Suppressor macrophage treated with lipopolysaccharide for 4 hours (primary cell): ENCODE measurements at regions not wholly inside any gene's neighbourhood (a gene's known extent, or its start where the extent isn't known, plus 50 kb on each side); places are given as distances from the start of the nearest gene placed in this dataset.

ENCODE experiments used
- DNase-seq: peaks from one replicate; pipeline ENCODE4 v3.0.0-alpha.2; 2020

DNA sequence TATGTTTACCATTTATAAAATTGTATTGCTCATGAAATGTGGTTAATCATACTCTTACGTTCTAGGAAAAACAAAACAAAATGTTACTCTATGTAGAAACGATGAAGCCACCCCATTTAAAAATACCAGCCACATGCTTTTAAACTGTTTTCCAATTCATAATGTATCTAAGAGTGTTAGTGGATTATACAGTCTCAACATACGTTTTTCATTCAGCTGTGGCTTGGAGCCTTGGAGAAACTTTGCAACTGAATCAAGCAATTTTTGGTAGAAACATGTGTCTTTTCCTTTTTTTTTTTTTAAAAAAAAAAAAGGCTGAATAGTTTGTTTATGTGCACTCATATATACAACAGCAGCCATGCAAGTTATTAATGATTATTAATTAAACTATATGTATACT lies 378.0 kb upstream of the SEMA3D start:
- no peak for DNase-seq

DNA sequence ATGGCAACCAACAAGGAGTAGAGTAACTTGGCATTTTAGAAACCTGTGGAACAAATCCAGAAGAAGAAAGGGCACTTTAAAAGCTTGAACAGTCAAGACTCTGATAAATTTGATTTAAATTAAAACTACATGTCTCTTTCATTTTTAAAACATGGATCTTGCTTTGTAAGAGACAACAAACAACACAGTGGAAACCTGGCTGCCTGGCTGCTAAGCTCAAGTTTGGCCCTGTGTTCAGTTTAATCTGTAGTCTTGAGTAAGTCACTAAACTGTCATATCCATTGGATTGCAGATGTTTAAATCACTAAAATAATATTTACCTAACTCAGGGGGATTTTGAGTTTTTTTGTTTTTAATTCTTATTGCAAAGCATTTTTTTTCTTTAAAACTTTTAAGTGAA lies 374.9 kb upstream of the SEMA3D start:
- no peak for DNase-seq

GRCh38 chr7:85554236-85555178 lies 367.7 kb upstream of the SEMA3D start:
- DNase-seq: peak; percentile 75

DNA sequence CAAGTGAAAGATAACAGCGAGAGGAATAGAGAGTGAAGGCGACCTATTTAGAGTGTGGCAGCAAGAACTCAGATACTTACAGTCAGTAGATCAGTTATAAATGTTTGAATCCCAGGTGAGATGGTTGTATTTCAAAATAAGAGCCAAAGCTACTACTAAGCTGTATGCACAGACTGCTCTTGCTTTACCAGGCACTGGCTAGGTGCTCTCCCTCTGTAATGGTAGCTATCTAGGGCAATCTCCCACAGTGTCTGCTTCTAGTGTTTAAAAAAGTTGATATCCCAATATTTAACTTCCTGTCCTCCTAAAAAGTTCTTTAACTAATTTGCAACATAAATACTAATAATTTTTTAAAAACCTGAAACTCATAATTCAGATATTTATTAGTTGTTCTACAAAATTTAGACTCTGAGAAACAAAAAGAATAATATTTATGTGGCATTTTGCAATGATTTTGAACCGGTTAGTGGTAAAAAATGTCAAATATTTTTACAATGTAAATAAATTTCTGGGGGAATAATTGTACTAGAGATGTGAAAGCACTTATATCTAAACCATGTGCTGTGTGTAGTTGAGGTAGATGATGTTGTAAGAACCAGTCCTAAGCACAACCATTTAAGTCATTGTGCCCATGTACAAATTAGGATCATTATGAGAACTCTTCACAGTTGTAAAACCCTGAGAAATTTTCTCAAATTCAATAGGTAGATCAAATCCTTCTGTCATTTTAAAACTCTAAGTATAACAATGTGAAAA lies 349.3 kb upstream of the SEMA3D start:
- DNase-seq: no peak

DNA sequence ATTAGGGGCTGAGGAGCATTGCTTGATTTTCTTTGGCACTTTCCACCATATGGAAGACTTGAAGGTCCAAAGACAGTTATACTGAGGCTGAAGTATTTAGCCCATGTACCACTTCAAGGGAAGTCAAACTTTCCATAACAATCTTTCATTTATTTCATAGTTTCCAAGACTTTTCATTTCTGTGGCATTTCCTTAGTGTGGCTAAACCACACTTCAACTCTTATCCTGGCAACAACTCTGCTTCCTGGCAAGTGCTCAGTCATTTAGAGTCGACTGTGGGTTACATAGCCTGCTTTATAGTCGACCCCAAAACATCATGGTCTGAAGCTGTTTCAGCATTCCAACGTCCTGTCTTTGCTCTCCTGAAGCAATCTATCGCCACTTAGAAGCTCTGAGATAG lies 343.0 kb upstream of the SEMA3D start:
- DNase-seq: no peak

DNA sequence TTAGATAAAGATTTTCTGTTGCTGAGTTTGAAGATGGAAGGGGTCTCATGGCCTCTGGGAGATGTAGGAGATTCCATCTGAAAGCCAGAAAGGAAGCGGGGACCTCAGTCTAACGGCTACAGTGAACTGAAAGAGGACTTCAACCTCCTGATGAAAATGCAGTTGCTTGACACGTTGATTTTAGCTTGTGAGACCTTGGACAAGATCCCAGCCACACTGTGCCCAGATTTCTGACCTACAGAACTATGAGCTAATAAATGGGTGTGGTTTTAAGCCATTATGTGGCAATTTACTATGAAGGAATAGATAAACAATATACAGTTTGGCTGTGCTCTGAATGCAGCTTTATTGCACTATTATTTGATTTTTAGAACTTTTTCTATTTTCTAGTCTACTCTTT lies 342.3 kb upstream of the SEMA3D start:
- no peak for DNase-seq

DNA sequence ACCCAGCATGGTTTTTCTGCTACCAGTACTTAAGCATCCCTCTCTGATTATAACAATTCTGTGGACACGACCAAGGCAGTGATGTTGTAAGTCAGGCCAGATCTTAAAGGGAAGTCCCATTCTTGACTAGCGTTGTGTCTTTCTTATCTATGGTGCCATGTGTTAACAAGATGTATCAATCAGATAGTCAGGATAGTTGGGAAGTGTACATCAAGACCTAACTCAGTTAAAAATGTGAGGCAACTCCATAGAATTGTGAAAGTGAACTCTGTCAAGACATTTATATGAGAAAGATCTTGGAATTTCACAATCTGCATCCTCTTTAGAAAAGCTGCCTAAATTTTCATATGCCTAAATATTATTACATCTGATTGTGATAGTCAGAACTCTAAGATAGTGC lies 341.7 kb upstream of the SEMA3D start:
- DNase-seq: no peak

DNA sequence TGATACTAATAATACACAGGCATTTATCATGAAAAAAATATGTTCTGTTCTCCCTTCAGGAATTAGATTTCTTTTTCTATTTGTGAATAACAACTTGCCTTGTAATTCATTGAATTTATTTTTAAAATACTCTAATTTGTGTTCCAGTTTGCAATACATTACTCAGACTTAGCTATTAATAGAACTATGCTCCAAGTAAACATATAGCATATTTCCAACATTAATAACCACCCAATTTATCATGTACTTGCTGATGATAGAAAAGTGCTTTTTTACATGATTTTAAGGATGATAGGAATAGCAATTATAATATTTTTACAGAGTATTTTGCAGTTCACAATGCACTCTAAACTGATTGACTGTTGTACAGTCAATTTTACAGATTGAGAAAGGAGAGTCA lies 338.8 kb upstream of the SEMA3D start:
- DNase-seq: no peak

DNA sequence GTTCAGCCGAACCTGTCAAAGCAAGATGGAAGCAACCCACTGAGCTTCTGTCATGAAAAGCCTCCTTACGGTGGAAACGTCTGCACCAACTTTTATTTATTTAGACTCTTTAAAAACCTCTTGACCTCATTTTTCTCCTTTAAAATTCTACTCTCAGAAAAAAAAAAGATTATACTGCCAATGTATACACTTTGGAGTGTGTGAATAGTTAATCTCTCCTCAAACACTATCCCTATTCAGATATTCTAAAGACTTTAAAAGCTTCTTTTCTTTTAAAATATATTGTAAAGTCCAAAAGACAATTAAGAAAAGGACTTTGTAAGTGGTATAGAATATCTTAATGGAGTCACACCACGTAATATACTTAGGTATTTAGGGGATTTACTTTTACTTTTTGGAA lies 335.2 kb upstream of the SEMA3D start:
- no peak for DNase-seq

- DNase-seq: no peak
Observed at GRCh38 chr7:85521108-85521694, 334.3 kb upstream of the SEMA3D start.

GRCh38 chr7:85520175-85520574 lies 333.3 kb upstream of the SEMA3D start:
- DNase-seq: no peak

GRCh38 chr7:85516675-85517074 lies 329.8 kb upstream of the SEMA3D start:
- no peak for DNase-seq

DNA sequence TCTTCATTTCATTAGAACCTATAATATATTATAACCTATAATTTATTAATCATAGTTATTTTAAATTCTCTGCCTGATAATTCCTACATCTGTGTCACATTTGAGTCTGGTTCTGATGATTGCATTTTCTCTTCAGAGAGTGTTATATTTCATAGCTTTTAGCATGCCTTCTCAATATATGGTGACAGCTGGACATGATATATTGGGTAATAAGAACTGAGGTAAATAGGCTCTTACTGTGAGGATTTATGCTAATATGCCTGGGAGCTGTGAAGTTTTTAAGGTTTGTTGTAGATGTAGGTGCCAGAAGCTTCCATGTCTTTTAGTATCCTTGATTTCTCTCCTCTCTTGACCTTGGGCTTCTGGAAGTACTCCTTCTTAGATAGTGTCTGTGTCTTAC lies 325.9 kb upstream of the SEMA3D start:
- DNase-seq: no peak

GRCh38 chr7:85510287-85510686 lies 323.4 kb upstream of the SEMA3D start:
- no peak for DNase-seq

DNA sequence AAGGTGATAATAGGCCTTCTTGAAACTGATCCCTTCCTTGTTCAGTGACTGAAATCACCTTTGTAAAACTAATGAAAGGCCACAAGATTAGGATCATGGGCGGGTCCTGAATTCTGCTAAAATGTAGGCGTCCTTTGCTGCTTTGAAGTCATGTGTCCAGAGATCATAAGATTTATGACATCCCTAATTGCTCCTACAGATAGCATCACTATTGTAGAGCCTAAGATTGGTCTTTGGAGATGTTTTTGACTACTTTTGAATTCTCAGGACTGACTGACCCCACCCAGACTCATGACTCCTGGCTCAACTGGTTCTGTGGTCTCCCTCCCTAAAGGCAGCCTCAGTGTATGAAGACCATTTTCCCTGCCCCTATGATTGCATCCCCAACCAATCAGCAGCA lies 322.6 kb upstream of the SEMA3D start:
- no peak for DNase-seq

GRCh38 chr7:85508642-85509410 lies 322.0 kb upstream of the SEMA3D start:
- no peak for DNase-seq

DNA sequence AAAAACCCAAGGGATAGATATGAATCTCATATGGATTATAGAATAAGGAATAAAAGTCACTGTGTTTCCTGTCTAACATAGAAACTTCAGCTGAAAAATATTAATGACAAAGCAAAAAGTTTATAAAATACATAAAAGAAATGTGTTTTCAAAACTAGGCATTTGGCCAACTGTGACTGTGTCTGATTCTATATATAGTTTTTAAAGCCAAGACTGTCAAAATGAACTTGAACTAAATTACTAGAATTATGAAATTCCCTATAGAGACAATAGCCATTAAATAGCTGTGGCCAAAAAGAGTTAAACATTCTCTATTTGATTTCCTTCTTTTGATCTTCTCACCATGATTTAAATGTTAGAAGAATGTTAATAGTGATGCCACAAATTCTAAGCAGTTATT lies 311.2 kb upstream of the SEMA3D start:
- no peak for DNase-seq

GRCh38 chr7:85489498-85489897 lies 302.6 kb upstream of the SEMA3D start:
- no peak for DNase-seq

GRCh38 chr7:85488406-85488805 lies 301.6 kb upstream of the SEMA3D start:
- no peak for DNase-seq

- DNase-seq: no peak
Observed at GRCh38 chr7:85483177-85483576, 296.3 kb upstream of the SEMA3D start.

DNA sequence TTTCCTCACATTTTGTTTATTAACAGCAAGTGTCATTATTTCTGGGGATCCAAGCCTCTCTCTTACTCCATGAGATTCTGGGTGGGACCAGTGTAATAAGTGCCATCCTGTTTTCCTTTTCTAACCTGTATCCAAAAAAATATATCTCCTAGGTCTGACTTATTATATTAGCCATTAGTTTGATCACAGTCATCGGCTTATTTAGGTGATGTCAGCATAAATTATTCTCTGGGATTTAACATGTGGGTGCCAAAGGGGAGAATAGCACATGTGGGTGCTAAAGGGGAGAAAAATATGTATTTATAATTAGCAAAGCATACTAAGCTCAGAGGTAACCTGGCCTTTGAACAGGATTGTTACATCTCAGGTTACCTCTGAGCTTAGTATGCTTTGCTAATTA lies 293.8 kb upstream of the SEMA3D start:
- no peak for DNase-seq

- no peak for DNase-seq
Observed at GRCh38 chr7:85479918-85480643, 293.2 kb upstream of the SEMA3D start.
